LHCN-M2 (cell line): ENCODE measurements at regions not wholly inside any gene's neighbourhood (a gene's known extent, or its start where the extent isn't known, plus 50 kb on each side); places are given as distances from the start of the nearest gene placed in this dataset.

Source experiments
- DNase-seq: peaks from one replicate; pipeline ENCODE4 v3.0.0-alpha.2; 2012; ENCODE audit warnings: low read depth

DNA sequence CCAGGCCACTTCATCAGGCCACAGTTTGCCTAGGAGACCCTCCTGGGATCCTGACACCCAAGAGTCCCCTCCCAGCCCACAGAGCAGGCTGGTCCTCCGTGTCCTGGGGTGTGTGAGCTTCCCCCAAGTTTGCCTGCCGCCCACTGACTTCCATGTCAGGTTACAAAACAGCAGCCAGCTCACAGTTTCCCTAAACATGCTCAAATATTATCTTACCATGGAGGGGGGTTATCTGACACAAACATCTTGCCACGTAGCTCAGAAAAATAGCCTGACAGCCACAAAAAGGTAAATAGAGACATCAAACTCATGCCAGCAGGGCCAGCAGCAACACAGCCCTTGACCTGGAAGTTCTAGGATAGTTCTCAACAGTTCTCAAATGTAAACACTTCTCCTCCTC, 346.5 kb downstream of the TNS1 start:
- DNase-seq, result no peak

- DNase-seq, result no peak
These were observed 347.1 kb downstream of the TNS1 start for GRCh38 chr2:217655651-217656050.

GRCh38 chr2:217654168-217654567, 348.6 kb downstream of the TNS1 start:
- no peak for DNase-seq

DNA sequence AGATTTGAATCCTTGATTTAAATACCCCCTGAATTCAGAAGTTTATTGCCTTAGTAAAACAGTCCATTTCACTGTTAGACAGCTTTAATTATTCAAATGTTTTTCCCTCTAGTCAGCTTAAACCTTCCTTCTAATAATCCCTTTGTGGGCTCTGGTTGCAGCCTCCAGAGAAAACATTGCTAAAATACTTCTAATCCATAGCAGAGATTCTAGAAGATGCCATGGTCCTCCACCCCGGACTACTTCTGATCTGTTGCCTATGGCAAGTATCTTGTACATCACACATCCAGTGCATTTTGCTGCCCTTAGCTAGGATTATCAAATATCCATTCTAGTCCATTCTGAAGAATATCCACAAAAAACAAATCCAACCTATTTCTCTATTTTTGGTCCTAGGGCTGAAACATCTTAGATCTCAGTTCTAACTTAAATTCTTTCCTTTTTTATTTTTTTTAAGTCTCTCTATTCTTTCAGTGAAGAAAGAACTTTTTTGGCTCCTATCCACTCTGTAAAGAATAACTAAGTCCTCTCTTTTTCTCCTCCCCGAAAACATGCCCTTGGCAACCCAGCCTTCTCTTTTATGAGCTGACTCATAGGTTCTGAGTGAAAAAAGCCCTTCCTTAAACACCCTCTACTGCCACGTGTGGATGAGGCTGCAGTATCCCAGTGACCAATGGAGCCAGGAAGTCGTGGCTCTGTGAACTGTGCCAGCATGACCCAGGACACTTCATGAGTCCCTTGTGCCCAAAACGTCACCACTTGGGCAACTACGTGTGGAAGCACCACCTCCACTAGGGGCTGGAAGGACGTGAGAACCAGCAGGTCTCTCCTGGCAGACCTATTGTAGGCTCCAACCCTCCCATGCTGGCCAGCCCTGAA, 349.8 kb downstream of the TNS1 start:
- peak; percentile 91 for DNase-seq

- peak; percentile 72 for DNase-seq
These were observed 352.0 kb downstream of the TNS1 start for GRCh38 chr2:217650716-217651360.

DNA sequence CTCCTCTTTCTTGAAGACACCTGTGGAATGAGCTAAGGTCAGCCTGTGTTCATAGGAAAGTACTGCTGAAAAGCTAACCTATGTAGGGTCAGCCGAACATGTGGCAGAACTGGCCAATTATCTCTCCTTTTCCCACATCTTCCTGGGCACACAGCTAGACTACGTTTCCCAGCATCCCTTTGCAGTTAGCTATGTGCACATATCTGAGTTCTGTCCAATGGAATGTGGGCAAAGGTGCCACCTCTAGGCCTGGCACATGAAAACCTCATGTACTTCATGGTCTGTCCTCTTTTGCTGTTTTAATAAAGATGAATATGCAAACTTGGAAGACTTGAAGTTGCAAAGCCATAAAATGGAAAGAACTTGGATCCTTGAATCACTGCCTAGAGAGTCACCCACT, 352.6 kb downstream of the TNS1 start:
- DNase-seq, result peak; percentile 33

DNA sequence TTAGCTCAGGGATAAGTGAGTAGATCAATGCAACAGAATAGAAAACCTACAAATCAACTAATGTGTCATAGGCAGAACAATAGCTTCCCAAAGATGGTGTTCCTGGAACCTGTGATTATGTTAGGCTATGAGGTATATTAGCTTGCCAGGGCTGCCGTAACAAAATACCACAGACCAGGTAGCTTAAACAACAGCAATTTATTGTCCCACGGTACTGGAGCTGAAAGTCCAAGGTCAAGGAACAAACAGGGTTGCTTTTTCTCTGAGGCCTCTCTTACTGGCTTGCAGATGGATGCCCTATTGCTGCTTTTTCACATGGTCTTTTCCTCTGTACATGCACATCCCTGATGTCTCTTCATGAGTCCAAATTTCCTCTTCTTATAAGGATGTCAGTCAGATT, 354.9 kb downstream of the TNS1 start:
- no peak for DNase-seq

GRCh38 chr2:217647226-217647625, 355.6 kb downstream of the TNS1 start:
- DNase-seq, result no peak

DNA sequence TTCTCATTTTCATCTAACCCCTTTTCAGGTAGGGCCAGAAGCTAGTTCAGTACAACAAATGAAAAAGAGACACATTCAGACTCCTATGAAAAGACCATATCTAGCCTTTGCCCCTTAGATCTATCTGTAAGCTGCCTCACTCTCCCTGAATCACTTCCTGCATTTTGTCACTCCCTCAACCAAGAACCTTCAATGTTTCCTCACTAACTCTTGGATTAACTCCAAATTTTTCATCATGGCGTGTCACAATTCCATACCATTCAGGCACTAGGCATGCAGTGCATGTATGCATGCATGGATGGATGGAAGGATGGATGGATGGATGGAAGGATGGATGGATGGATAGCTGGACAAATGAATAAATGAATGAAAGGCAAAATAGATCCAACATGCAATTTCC, 356.9 kb downstream of the TNS1 start:
- no peak for DNase-seq

DNA sequence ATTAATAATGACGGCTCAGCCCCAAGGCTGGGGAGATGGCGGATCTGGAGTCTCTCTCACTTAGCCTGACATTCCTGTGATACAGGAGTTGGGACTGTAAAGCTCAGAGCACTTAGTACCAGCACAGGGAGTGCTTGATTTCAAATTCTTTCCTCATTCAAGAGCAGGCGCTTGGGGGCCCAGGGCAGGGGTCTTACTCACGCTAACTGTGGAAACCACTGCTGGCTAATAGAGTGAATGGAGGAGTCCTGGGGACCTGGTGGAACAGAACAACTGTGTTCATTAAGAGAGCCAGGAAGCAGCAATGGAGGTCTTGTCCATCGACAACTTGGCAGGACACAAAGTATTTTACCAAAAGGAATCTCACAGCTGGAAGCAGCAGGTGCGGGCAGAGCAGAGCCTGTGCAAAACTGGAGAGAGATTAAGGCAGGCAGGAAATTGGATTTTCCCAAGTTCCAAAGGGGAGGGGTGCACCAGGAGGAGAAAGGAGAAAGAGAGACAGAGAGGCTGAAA, 358.9 kb downstream of the TNS1 start:
- no peak for DNase-seq

DNA sequence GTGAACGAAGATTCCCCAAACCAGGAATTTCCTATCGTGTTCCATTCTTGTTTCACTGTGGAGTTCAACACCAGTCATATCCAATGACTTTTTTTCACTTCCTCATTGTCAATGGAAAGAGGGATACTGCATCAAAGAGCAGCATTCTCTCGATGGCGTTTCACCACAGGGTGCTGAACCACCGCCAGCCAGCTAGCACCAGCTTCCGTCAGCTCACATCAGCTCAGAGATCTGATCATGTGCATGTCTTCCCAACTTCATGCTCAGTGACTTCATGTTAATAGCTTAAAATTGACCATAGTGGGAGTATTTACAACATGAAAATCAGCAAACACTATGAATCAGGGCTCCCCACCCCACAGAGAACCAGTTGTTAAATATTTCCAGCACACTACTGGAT, 359.9 kb downstream of the TNS1 start:
- no peak for DNase-seq

GRCh38 chr2:217641960-217642359, 360.8 kb downstream of the TNS1 start:
- DNase-seq, result no peak

DNA sequence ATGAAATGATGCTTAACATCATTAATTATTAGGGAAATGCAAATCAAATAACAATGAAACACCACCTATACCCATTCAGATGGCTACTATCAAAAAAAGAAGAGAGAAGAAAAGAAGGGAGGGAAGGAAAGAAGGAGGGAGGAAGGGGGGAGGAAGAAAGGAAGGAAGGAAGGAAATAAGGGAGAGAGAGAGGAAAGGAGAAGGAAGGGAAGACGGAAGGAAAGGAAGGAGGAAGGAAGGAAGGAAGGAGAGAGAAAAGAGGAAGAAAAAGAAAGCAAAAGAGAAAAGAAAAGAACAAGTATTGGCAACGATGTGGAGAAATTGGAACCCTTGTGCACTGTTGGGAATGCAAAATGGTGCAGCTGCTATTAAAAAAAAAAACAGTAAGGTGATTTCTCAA, 363.3 kb downstream of the TNS1 start:
- DNase-seq, result no peak

- DNase-seq, result no peak
These were observed 364.3 kb downstream of the TNS1 start for GRCh38 chr2:217638533-217638932.

DNA sequence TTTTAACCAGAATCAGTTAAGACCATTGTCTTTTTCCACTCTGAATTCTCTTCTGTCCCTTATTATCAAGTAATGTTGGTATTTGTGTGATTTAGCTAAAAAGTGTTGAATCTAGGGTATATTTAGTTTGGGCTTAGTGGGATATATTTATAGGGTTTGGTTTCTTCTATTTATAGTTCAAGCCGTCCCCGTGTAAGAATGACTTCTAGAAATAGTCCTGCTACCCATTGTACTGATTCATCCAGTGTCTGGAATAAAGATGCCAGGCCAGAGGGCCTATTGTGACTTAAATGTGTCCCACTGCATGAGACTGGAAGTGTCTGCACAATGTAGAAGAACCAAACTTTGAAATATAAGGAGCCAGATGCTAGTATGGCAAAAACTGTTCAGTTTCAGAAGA, 364.8 kb downstream of the TNS1 start:
- DNase-seq, result no peak

GRCh38 chr2:217636991-217637561, 365.7 kb downstream of the TNS1 start:
- DNase-seq, result no peak

GRCh38 chr2:217636578-217636977, 366.2 kb downstream of the TNS1 start:
- DNase-seq, result no peak

DNA sequence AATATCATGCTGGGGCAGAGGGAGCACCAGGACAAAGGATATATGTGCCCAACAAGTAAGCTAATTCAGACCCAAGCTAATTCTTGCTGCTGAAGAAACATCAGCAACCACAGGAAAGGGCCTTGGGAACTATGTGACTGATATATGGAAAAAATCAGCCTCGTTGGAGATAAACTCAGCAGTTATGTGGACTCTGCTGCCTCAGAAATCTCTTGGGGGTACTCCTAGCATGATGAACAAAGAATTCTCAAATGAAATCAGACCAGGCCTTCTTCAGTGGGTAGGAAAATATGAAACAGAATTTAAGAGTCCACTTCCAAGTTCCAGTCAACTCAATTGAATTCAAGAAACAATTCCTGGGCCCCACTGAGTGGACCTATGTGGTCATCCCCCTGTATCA, 367.9 kb downstream of the TNS1 start:
- DNase-seq, result no peak

- no peak for DNase-seq
These were observed 370.8 kb downstream of the TNS1 start for GRCh38 chr2:217632043-217632442.

GRCh38 chr2:217631115-217631514, 371.7 kb downstream of the TNS1 start:
- no peak for DNase-seq

DNA sequence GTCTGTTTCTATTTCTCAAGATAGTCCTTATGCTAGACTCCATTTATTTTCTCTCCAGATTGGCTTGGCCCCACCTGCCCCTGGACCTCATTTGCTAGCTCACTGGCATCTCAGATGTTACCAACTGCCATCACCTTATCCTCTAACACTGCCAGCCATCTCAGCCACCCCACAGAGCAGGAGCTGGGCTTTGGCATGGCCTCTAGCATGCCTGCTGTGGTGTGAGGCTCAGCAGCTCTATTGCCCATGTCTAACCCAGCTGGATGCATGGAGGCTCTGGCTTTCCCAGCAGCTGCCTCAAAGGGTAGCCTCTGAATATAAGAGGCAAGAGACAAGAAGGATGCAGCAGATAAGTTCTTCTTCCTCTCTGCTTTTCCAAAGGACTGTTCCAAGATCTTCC, 373.4 kb downstream of the TNS1 start:
- no peak for DNase-seq

DNA sequence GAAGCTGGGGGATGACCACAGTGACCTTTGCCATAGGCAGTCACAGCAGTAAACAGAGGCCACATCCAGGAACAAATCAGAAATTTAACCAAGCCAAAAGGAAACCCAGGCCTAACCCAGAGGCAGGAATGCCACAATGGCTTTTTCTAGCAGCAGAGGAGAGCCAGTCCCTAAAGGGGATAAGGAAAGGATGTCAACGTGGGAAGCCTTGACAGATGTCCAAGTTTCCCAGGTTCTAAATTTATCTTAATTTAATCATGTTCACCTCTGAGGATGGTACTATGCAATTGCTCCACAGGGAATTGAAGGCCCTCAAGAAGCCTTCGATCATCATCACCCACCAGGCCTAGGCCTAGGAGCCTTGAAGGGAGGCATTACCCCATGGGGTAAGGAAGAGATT, 374.7 kb downstream of the TNS1 start:
- no peak for DNase-seq

DNA sequence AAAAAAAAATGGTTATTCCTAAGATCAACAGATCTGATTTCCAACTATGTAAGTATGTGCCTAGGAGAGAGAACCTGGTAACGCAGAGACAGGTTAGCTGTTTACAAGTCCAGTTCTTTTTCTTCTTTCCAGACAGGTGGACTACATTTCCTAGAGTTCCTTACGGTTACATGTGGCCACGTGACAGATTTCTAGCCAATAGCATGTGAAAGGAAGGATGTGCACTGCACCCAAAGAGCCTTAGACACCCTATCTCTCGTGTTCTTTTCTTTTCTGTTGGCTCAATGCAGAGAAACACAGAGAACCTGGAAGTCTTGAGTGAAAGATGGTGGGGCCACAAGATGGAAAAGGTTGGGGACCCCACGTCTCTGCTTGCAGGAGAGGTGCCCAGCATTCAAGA, 375.9 kb downstream of the TNS1 start:
- no peak for DNase-seq
